ENCODE measurements at regions not wholly inside any gene's neighbourhood (a gene's known extent, or its start where the extent isn't known, plus 50 kb on each side); places are given as distances from the start of the nearest gene placed in this dataset.

DNA sequence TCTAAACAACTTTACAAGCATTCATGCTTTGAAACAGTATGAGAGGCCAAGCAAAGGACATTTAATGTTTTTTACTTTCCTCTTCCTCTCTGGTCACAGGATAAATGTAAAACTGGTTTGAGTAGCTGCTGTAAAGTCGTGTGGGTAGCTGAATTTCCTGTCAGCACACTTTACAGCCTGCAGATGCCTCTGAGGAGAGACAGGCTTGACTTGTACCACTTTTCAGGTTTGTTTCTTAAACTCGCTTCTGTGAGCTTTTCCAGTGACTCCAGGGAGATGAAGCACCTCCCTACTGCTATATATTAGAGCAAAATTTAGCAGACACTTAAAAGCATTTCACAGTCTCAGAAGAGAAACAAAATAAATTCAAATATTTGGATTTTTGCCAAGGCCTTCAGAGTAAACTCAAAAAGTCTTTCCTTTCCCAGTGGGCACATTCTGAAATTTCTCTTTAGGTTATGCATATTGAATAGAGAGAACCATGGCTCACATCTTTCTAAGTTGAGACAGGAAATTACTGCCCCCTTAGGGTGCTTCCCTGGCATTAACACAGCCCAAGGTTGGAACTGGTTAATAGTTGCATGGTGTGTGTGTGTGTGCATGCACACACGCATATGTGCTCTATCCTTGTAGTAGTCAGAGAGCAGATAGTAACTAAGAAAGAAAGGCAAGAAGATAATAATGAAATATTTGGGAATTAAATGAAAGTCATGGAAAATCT is 557.3 kb upstream of the MIS18BP1 start:
- H3K23me2 ChIP-seq (ENCODE audit: low read depth, low read length), result no peaks in the 10 kb centered on the region
- H3K56ac ChIP-seq (replicated peaks; ENCODE audit: insufficient read length, low read depth, low read length), result no peak overlapping the region
- no peak overlapping the region for H3K4me3 ChIP-seq (ENCODE audit: extremely low read depth in 1 of 4, insufficient read depth in 2 of 4, low read depth in 3 of 4, low read length in 4 of 4)
- ChIA-PET POLR2A (ENCODE audit: partially characterized antibody) (no interaction called here), CTCF (ENCODE audit: partially characterized antibody) (interaction anchor here (0.8 to 2.6 kb wide), 6 partner anchors 9 to 524 kb away, joined by 3 to 10 read pairs (median 4); no protein-coding TSS in a partner anchor)
- H3K18ac ChIP-seq (ENCODE audit: extremely low read depth, low read length), result no peak overlapping the region
- H2BK12ac ChIP-seq (ENCODE audit: low read depth, low read length), result no peak overlapping the region
- no peaks in the 10 kb centered on the region for H3K79me2 ChIP-seq (ENCODE audit: control insufficient read depth in 1 of 2, insufficient read depth in 2 of 2, low read length in 2 of 2)
- no peak overlapping the region for H3K4me2 ChIP-seq (ENCODE audit: insufficient read depth in 1 of 2, low read depth in 2 of 2, low read length in 2 of 2)
- H3K9ac ChIP-seq (replicated peaks in 1 of 4; ENCODE audit: extremely low read depth in 1 of 4, low read depth in 3 of 4, low read length in 3 of 4), result no peak overlapping the region
- no peaks in the 10 kb centered on the region for H3K9me3 ChIP-seq (ENCODE audit: insufficient read depth in 2 of 2, low read depth in 1 of 2, low read length in 1 of 2)
- H2BK15ac ChIP-seq (ENCODE audit: low read length), result no peak overlapping the region
- H4K8ac ChIP-seq (ENCODE audit: extremely low read depth, insufficient read depth, low read length), result no peak overlapping the region
- no peak overlapping the region for H3K4ac ChIP-seq (replicated peaks; ENCODE audit: insufficient read length, low read depth, low read length)
- WGBS, 2 experiments (ENCODE audit: extremely low coverage in 1 of 2, insufficient coverage in 1 of 2, insufficient read length in 1 of 2, insufficient replicate concordance in 2 of 2, low coverage in 1 of 2, low lambda C conversion rate in 2 of 2, missing lambda C conversion rate in 1 of 2), result 79% methylated on average over 3 of the region's 3 CpGs; no CpG with 5 or more reads in 1 of the 2 experiments
- no peak overlapping the region for H4K91ac ChIP-seq (replicated peaks; ENCODE audit: insufficient read length, low read length)
- H3K23ac ChIP-seq (ENCODE audit: insufficient read length), result no peak overlapping the region
- no peak overlapping the region for H3K14ac ChIP-seq (ENCODE audit: insufficient read length)
- peak in 2 of 3 experiments; percentile 39 to 59; a peak in 2 of 4 replicates for TF ChIP-seq CTCF (IDR thresholded peaks at IDR 0.05; ENCODE audit: control extremely low read depth in 1 of 3, insufficient read depth in 1 of 3, low read depth in 1 of 3, low read length in 3 of 3)
- peak; percentile 59 to 69 for TF ChIP-seq RAD21 (IDR thresholded peaks at IDR 0.05 in 1 of 2, conservative IDR thresholded peaks at IDR 0.05 in 1 of 2; ENCODE audit: low read depth in 2 of 2, low read length in 2 of 2)
- TF ChIP-seq POLR2A (IDR thresholded peaks at IDR 0.05; ENCODE audit: control extremely low read depth in 1 of 2, low read depth in 2 of 2, low read length in 2 of 2), result no peak
- no peak overlapping the region for H2AK5ac ChIP-seq (ENCODE audit: low read depth, low read length)
- H4K20me1 ChIP-seq (replicated peaks in 1 of 2; ENCODE audit: control insufficient read depth in 1 of 2, insufficient read depth in 2 of 2, low read length in 2 of 2), result no peaks in the 10 kb centered on the region
- no peak overlapping the region for H2BK120ac ChIP-seq (replicated peaks; ENCODE audit: low read depth, low read length)
- H2BK20ac ChIP-seq (ENCODE audit: low read length), result no peak overlapping the region
- no peak for FAIRE-seq
- H3K27me3 ChIP-seq (replicated peaks in 1 of 4; ENCODE audit: control insufficient read depth in 3 of 4, extremely low read depth in 1 of 4, insufficient read depth in 3 of 4, low read length in 3 of 4), result no peaks in the 10 kb centered on the region
- peak overlapping the region; percentile 88 for H2AFZ ChIP-seq (ENCODE audit: low read length)
- no peak for DNase-seq (ENCODE audit: low read depth in 1 of 2, low spot score in 2 of 2)
- H3K36me3 ChIP-seq (ENCODE audit: control insufficient read depth in 2 of 4, insufficient read depth in 4 of 4, low read length in 3 of 4), result no peaks in the 10 kb centered on the region
- H3K79me1 ChIP-seq (ENCODE audit: low read depth, low read length), result no peaks in the 10 kb centered on the region
- H3K4me1 ChIP-seq (replicated peaks in 1 of 4; ENCODE audit: control insufficient read depth in 3 of 4, insufficient read depth in 4 of 4, low read length in 3 of 4), result no peaks in the 10 kb centered on the region
- H3K27ac ChIP-seq (ENCODE audit: low read depth, low read length), result no peak overlapping the region
- H4K5ac ChIP-seq (ENCODE audit: insufficient read length, low read depth, low read length), result no peak overlapping the region
- H2BK5ac ChIP-seq (ENCODE audit: low read depth, low read length), result no peak overlapping the region

Measured in H1 (cell line).